ENCODE measurements at regions not wholly inside any gene's neighbourhood (a gene's known extent, or its start where the extent isn't known, plus 50 kb on each side); places are given as distances from the start of the nearest gene placed in this dataset.
"Not testable (repeated sequence)": the region's sequence is repeated elsewhere in the genome, so short reads cannot be mapped to it uniquely, and the experiment has no call there.

DNA sequence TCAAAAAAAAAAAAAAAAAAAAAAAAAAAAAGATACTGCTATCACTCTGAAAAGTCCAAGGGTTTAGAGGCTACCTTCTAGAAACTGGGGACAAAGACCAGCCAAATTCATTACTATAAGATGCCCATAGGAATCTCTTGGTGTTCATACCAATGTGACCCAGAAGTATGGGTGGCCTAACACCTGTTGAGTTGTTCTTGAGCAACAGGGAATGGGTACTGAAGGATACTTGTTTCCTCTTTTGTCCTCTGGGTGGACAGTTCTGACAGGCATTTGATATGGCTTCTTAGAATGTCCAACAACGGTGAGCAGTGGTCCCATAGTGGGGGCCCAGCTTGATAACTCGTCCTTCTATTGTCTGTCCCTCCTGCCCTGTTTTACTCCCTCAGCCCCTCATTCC is 141.4 kb upstream of the PLEKHM1 start:
- DNase-seq (ENCODE audit: low spot score) = no peak
- TF ChIP-seq, protein P1, sequence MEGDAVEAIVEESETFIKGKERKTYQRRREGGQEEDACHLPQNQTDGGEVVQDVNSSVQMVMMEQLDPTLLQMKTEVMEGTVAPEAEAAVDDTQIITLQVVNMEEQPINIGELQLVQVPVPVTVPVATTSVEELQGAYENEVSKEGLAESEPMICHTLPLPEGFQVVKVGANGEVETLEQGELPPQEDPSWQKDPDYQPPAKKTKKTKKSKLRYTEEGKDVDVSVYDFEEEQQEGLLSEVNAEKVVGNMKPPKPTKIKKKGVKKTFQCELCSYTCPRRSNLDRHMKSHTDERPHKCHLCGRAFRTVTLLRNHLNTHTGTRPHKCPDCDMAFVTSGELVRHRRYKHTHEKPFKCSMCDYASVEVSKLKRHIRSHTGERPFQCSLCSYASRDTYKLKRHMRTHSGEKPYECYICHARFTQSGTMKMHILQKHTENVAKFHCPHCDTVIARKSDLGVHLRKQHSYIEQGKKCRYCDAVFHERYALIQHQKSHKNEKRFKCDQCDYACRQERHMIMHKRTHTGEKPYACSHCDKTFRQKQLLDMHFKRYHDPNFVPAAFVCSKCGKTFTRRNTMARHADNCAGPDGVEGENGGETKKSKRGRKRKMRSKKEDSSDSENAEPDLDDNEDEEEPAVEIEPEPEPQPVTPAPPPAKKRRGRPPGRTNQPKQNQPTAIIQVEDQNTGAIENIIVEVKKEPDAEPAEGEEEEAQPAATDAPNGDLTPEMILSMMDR (IDR thresholded peaks at IDR 0.05) = no peak
- no peak for ATAC-seq (ENCODE audit: low FRiP score)

DNA sequence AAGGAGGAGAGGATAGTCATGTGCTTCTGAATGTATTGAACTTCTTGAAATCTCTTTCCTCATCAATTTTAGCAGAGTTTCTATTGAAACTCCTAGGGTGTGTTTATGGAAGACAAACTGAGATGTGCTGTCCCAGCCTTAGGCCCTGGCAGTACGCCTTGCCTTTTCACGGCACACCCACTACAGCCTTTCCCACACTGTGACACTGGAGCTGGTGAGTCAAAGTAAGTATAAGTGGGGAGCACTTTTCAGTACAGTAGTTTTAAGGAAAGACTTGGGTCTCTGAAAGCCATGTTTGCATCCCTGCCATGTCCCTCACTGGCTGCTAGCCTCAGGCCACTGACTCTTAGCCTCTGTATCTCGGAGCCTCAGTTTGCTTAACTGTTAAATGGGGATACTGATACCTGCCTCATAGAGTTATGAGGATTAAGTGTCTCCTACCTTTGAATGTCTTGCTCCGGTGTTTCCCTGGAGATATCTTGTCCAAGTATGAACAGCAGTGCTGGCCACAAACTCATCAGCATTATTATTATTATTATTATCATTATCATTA is 144.7 kb upstream of the CRHR1 start:
- ATAC-seq (ENCODE audit: low FRiP score) (no peak), DNase-seq (ENCODE audit: low spot score) (no peak)
- TF ChIP-seq, protein P1 (IDR thresholded peaks at IDR 0.05) = no peak

DNA sequence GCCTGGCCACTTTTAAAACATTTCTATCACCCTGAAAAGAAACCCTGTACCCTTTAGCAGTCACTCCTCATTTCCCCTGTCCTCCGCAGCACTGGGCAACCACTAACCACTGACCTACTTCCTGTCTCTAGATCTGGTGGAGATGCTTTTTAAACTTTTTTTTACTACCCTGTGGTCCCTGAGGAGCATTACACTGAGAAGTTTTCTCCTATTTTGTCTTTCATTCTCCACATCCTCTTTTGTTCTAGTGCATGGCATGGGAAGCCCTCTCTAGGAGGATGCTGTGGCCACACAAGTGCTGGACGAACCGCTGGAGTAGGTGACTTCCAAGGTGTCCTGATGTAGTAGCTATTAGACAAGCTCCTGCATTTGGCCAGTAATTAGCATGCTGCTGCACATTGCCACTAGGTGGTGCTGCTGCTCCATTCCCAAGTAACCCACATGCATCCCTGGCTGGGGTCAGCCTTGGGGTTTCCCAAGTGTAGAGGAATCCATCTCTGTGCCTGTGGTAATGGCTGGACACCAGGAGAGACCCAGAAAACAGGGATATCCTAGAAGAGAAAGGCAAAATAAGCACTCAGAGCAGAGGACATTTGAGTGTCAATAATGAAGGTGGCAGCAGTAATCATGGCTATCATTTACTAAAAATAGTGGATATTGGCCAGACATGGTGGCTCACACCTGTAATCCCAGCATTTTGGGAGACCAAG is 143.8 kb upstream of the CRHR1 start:
- TF ChIP-seq, protein P1 (IDR thresholded peaks at IDR 0.05) = peak in 2 of 3 donors; percentile 34 to 76
- DNase-seq (ENCODE audit: low spot score) = peak; percentile 57
- peak; percentile 57 for ATAC-seq (ENCODE audit: low FRiP score)

DNA sequence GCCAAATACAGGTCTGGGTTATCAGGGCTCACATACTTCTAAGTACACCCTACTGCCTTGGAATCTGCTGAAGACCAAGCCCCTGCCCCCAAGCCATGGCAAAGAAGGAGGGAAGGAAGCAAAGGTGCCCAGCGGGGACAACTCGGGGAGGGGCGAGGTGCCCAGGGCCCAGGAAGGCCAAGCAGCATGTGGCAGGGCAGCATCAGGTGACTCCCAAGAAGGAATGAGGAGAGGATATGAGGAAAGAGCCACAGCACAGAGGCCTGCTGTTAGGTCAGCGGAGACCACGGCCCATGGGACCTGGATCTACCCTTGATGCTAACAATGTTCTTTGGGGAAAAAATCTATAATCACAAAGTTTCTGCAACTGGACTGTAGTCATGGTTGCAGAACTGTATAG is 142.6 kb upstream of the CRHR1 start:
- ATAC-seq (ENCODE audit: low FRiP score) (no peak), DNase-seq (ENCODE audit: low spot score) (no peak)
- TF ChIP-seq, protein P1 (IDR thresholded peaks at IDR 0.05) = no peak

DNA sequence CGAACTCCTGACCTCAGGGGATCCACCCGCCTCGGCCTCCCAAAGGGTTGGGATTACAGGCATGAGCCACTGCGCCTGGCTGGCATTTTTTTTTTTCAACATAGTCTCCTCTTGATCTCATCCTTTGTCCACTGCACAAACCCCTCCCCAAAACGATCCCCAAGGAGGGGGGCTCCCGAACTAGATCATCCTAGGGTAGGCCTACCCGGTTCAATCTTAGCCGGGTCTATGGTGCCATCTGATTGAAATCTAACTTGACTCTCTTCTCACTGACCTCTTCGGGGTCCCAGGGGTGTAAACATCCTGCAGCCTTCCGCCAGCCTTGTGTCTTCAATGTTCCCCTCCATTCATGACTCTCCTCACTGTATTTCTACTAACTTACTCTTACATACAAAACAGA is 140.5 kb upstream of the CRHR1 start:
- DNase-seq (ENCODE audit: low spot score) (no peak), ATAC-seq (ENCODE audit: low FRiP score) (no peak)
- TF ChIP-seq, protein P1 (IDR thresholded peaks at IDR 0.05) = no peak

DNA sequence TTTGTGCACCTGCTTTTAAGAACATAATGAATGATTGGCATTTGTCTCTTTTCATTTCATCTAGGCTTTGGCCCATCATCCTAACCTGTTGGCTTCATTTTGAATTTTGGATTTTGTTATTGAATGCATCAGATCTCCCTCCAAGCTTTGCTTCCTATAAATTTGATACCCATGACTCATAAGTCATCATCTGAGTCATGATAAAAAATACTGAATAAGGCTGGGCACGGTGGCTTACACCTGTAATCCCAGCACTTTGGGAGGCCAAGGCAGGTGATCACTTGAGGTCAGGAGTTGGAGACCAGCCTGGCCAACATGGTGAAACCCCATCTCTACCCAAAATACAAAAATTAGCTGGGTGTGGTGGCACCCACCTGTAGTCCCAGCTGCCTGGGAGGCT is 139.5 kb upstream of the CRHR1 start:
- not testable (repeated sequence) for ATAC-seq (ENCODE audit: low FRiP score); DNase-seq (ENCODE audit: low spot score)

DNA sequence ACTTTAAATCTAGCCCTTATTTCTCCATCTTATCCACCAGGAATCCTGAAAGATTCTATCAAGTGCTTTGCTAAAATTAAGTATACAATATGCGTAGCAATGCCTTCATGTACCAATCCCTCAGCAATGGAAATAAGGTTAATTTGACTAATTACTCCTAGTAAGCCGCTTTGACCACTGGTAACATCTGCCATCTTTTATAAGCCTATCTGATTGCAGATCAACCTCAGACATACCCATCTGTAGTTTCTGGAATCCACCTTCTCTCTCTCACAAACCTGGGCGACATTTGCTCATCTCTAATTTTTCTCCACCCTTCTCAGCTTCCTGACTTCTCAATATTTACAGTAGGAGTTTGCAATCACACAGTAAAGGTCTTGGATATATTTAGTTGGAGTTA is 138.8 kb upstream of the CRHR1 start:
- TF ChIP-seq, protein P1 (IDR thresholded peaks at IDR 0.05) = no peak
- no peak for DNase-seq (ENCODE audit: low spot score)

More for the DNA sequence above, 138.8 kb upstream of the CRHR1 start:
- ATAC-seq (ENCODE audit: low FRiP score) = no peak
